CD14-positive monocyte (primary cell): ENCODE measurements at regions not wholly inside any gene's neighbourhood (a gene's known extent, or its start where the extent isn't known, plus 50 kb on each side); places are given as distances from the start of the nearest gene placed in this dataset.

Experiments
- DNase-seq, 3 donors: peaks; one replicate each; pipeline ENCODE4 v3.0.0-alpha.2; 2011 to 2022
- H2AFZ ChIP-seq: 2 replicates; pipeline ENCODE4 v1.6.0; 2012; ENCODE audit warnings: mild to moderate bottlenecking, low read depth, low read length, inconsistent platforms; ENCODE audit not compliant: insufficient read depth, poor library complexity, severe bottlenecking
- H3K27ac ChIP-seq, 2 donors: 1 replicate in 1 of 2; 2 replicates in 1 of 2; pipeline ENCODE4 v1.5.1; 2012 to 2013; ENCODE audit warnings: low read length in 2 of 2, control low read depth in 1 of 2, inconsistent platforms in 1 of 2, low read depth in 1 of 2, mild to moderate bottlenecking in 1 of 2
- H3K27me3 ChIP-seq, 2 donors: one replicate each; pipeline versions ENCODE4 v1.6.0 to v1.6.1; 2011 to 2013; ENCODE audit warnings: low read length in 2 of 2; ENCODE audit not compliant: control insufficient read depth in 2 of 2, insufficient read depth in 2 of 2
- H3K36me3 ChIP-seq, 2 donors: replicated peaks in 1 of 2; 1 replicate in 1 of 2; 2 replicates in 1 of 2; pipeline versions ENCODE4 v1.5.1 to v1.6.1; 2012 to 2013; ENCODE audit warnings: low read length in 2 of 2, control low read depth in 1 of 2, inconsistent platforms in 1 of 2, mild to moderate bottlenecking in 1 of 2; ENCODE audit not compliant: insufficient read depth in 2 of 2, control insufficient read depth in 1 of 2
- H3K4me1 ChIP-seq, 2 donors: 1 replicate in 1 of 2; 2 replicates in 1 of 2; pipeline versions ENCODE4 v1.5.1 to v1.6.1; 2012 to 2013; ENCODE audit warnings: low read length in 2 of 2, control low read depth in 1 of 2, inconsistent platforms in 1 of 2, mild to moderate bottlenecking in 1 of 2, moderate library complexity in 1 of 2; ENCODE audit not compliant: insufficient read depth in 2 of 2, control insufficient read depth in 1 of 2
- H3K4me2 ChIP-seq: replicated peaks from 2 replicates; pipeline ENCODE3; 2012; ENCODE audit warnings: low read length, moderate library complexity, mild to moderate bottlenecking; ENCODE audit not compliant: poor library complexity, severe bottlenecking; ENCODE audit errors: extremely low read depth
- H3K4me3 ChIP-seq, 3 experiments: fragments of 200-600 bp in 1 of 3; sonication (generic) in 1 of 3; replicated peaks in 1 of 3; 1 replicate in 2 of 3; 2 replicates in 1 of 3; pipeline ENCODE4 v1.5.1; 2011 to 2013; ENCODE audit warnings: low read length in 3 of 3, mild to moderate bottlenecking in 3 of 3, control low read depth in 2 of 3, low read depth in 2 of 3, inconsistent platforms in 1 of 3, moderate library complexity in 1 of 3
- H3K79me2 ChIP-seq: 2 replicates; pipeline ENCODE4 v1.6.0; 2012; ENCODE audit warnings: mild to moderate bottlenecking, control low read depth, inconsistent platforms, low read length, moderate library complexity; ENCODE audit not compliant: insufficient read depth
- H3K9ac ChIP-seq: 2 replicates; pipeline ENCODE4 v1.6.0; 2017; ENCODE audit warnings: low read length, mild to moderate bottlenecking; ENCODE audit not compliant: insufficient read depth, poor library complexity, severe bottlenecking
- H3K9me3 ChIP-seq, 2 donors: replicated peaks in 1 of 2; 1 replicate in 1 of 2; 2 replicates in 1 of 2; pipeline versions ENCODE4 v1.5.1 to v1.6.1; 2012 to 2013; ENCODE audit warnings: low read length in 2 of 2, control low read depth in 1 of 2; ENCODE audit not compliant: control insufficient read depth in 1 of 2, insufficient read depth in 1 of 2
- H4K20me1 ChIP-seq: 2 replicates; pipeline ENCODE4 v1.6.0; 2012; ENCODE audit warnings: mild to moderate bottlenecking, low read length, control low read depth, moderate library complexity; ENCODE audit not compliant: insufficient read depth
- H3K27ac Mint-ChIP-seq, 7 donors: one replicate each; pipeline ENCODE4 v1.8.0; 2020; ENCODE audit warnings: mild to moderate bottlenecking in 7 of 7, mixed read lengths in 7 of 7, moderate library complexity in 6 of 7, inconsistent platforms in 2 of 7
- H3K27me3 Mint-ChIP-seq, 3 donors: one replicate each; pipeline ENCODE4 v1.8.0; 2021 to 2022; ENCODE audit warnings: low read depth in 3 of 3, mild to moderate bottlenecking in 3 of 3, mixed read lengths in 3 of 3, moderate library complexity in 3 of 3, inconsistent platforms in 1 of 3
- H3K36me3 Mint-ChIP-seq, 2 donors: one replicate each; pipeline ENCODE4 v1.8.0; 2020; ENCODE audit warnings: mixed read lengths in 2 of 2, inconsistent platforms in 1 of 2, mild to moderate bottlenecking in 1 of 2
- H3K4me1 Mint-ChIP-seq: one replicate; pipeline ENCODE4 v1.8.0; 2020; ENCODE audit warnings: mild to moderate bottlenecking, mixed read lengths
- H3K4me3 Mint-ChIP-seq, 2 donors: one replicate each; pipeline ENCODE4 v1.8.0; 2020; ENCODE audit warnings: mild to moderate bottlenecking in 2 of 2, mixed read lengths in 2 of 2, moderate library complexity in 1 of 2
- H3K9me3 Mint-ChIP-seq, 7 donors: one replicate each; pipeline ENCODE4 v1.8.0; 2020 to 2022; ENCODE audit warnings: mixed read lengths in 7 of 7, mild to moderate bottlenecking in 6 of 7, moderate library complexity in 6 of 7, inconsistent platforms in 2 of 7
- CTCF ChIP-seq: fragments of 200-600 bp; IDR thresholded peaks from one replicate; pipeline ENCODE4 v1.8.0; 2022; ENCODE audit warnings: antibody characterized with exemption, mild to moderate bottlenecking
- WGBS: methylation state at CpG from one replicate; pipeline ENCODE4 v1.1.5; 2013; ENCODE audit warnings: missing lambda C conversion rate; ENCODE audit not compliant: insufficient coverage; 5-methylcytosine and 5-hydroxymethylcytosine counted together
- intact Hi-C, 2 donors: fragments of 100-400 bp; cut with micrococcal nuclease; formaldehyde crosslinking; loops; one replicate each; pipeline versions ENCODE4 v1.15.0 to v1.15.1; 2023

GRCh38 chr16:17744921-17745572, 274.3 kb upstream of the XYLT1 start:
- H3K27me3 ChIP-seq, result no peaks in the 10 kb centered on the region
- no peaks in the 10 kb centered on the region for H3K36me3 Mint-ChIP-seq
- no peaks in the 10 kb centered on the region for H3K79me2 ChIP-seq
- no peaks in the 10 kb centered on the region for H4K20me1 ChIP-seq
- no peak overlapping the region for H3K27ac Mint-ChIP-seq
- no peak overlapping the region for H3K27ac ChIP-seq
- no peak overlapping the region for H3K9ac ChIP-seq
- H3K4me3 Mint-ChIP-seq, result no peak overlapping the region
- H3K4me1 Mint-ChIP-seq, result no peaks in the 10 kb centered on the region
- H3K4me2 ChIP-seq, result no peak overlapping the region
- no peaks in the 10 kb centered on the region for H3K4me1 ChIP-seq
- 58% methylated on average over 4 of the region's 15 CpGs for WGBS
- no peak for DNase-seq
- TF ChIP-seq CTCF, result no peak
- H3K9me3 ChIP-seq, result no peaks in the 10 kb centered on the region
- H3K9me3 Mint-ChIP-seq, result peaks cover 0 to 3% (median 0%) of the 10 kb centered on the region in 7 donors
- peaks cover 0 to 2% (median 2%) of the 10 kb centered on the region in 3 donors for H3K27me3 Mint-ChIP-seq
- no peaks in the 10 kb centered on the region for H3K36me3 ChIP-seq
- no peak overlapping the region for H2AFZ ChIP-seq
- H3K4me3 ChIP-seq, result no peak overlapping the region
- intact Hi-C loops, result no loop called here

GRCh38 chr16:17743578-17743977, 272.8 kb upstream of the XYLT1 start:
- H3K4me2 ChIP-seq, result no peak overlapping the region
- H3K9me3 ChIP-seq, result no peaks in the 10 kb centered on the region
- no peaks in the 10 kb centered on the region for H3K79me2 ChIP-seq
- H3K9ac ChIP-seq, result no peak overlapping the region
- Mint-ChIP-seq H3K9me3 (peaks cover 0 to 3% (median 0%) of the 10 kb centered on the region in 7 donors), H3K27ac (no peak overlapping the region), H3K36me3 (no peaks in the 10 kb centered on the region), H3K4me3 (no peak overlapping the region), H3K4me1 (no peaks in the 10 kb centered on the region), H3K27me3 (peaks cover 2% of the 10 kb centered on the region in 3 donors)
- no peaks in the 10 kb centered on the region for H3K4me1 ChIP-seq
- 96% methylated on average over 4 of the region's 4 CpGs for WGBS
- intact Hi-C loops, result no loop called here
- no peak overlapping the region for H2AFZ ChIP-seq
- H4K20me1 ChIP-seq, result no peaks in the 10 kb centered on the region
- TF ChIP-seq CTCF, result no peak
- no peaks in the 10 kb centered on the region for H3K36me3 ChIP-seq
- H3K27ac ChIP-seq, result no peak overlapping the region
- no peak overlapping the region for H3K4me3 ChIP-seq
- no peaks in the 10 kb centered on the region for H3K27me3 ChIP-seq
- no peak for DNase-seq
